Neuronal stem cell (in vitro differentiated cells): ENCODE measurements at regions not wholly inside any gene's neighbourhood (a gene's known extent, or its start where the extent isn't known, plus 50 kb on each side); places are given as distances from the start of the nearest gene placed in this dataset.
"Not testable (repeated sequence)": the region's sequence is repeated elsewhere in the genome, so short reads cannot be mapped to it uniquely, and the experiment has no call there.

Source experiments
- DNase-seq: peaks from one replicate; pipeline ENCODE4 v3.0.0-alpha.2; 2013; ENCODE audit warnings: low spot score
- H2AFZ ChIP-seq: one replicate; pipeline ENCODE4 v1.6.1; 2013; ENCODE audit warnings: mild to moderate bottlenecking, low read length, inconsistent platforms
- H2AK5ac ChIP-seq: 2 replicates; pipeline ENCODE4 v1.6.1; 2013; ENCODE audit warnings: low read depth, mild to moderate bottlenecking, inconsistent platforms, low read length, moderate library complexity, mixed read lengths
- H2BK120ac ChIP-seq: 2 replicates; pipeline ENCODE4 v1.6.1; 2013; ENCODE audit warnings: low read depth, mild to moderate bottlenecking, inconsistent platforms, low read length, moderate library complexity, mixed read lengths
- H2BK12ac ChIP-seq: one replicate; pipeline ENCODE4 v1.6.1; 2013; ENCODE audit warnings: low read length, inconsistent platforms
- H2BK15ac ChIP-seq: 2 replicates; pipeline ENCODE4 v1.6.1; 2013; ENCODE audit warnings: mild to moderate bottlenecking, low read length, inconsistent platforms, mixed read lengths
- H2BK5ac ChIP-seq: one replicate; pipeline ENCODE4 v1.6.1; 2013; ENCODE audit warnings: inconsistent platforms, mild to moderate bottlenecking, low read length, moderate library complexity
- H3K14ac ChIP-seq: one replicate; pipeline ENCODE4 v1.6.1; 2013; ENCODE audit warnings: low read length, inconsistent platforms
- H3K18ac ChIP-seq: 2 replicates; pipeline ENCODE4 v1.6.1; 2013; ENCODE audit warnings: low read length, inconsistent platforms
- H3K23ac ChIP-seq: 2 replicates; pipeline ENCODE4 v1.6.1; 2013; ENCODE audit warnings: low read depth, mild to moderate bottlenecking, mixed read lengths, low read length, inconsistent platforms; ENCODE audit not compliant: poor library complexity
- H3K27ac ChIP-seq: replicated peaks from 3 replicates; pipeline ENCODE4 v1.5.1; 2013; ENCODE audit warnings: low read length, inconsistent platforms
- H3K27me3 ChIP-seq, 3 experiments: 2 replicates each; pipeline ENCODE4 v1.6.1; 2013; ENCODE audit warnings: low read length in 3 of 3, mild to moderate bottlenecking in 2 of 3, inconsistent platforms in 1 of 3, low read depth in 1 of 3, mixed read lengths in 1 of 3, moderate library complexity in 1 of 3; ENCODE audit not compliant: control insufficient read depth in 3 of 3, insufficient read depth in 3 of 3
- H3K36me3 ChIP-seq, 2 donors: replicated peaks in 1 of 2; 2 replicates each; pipeline ENCODE4 v1.6.1; 2013; ENCODE audit warnings: low read length in 2 of 2; ENCODE audit not compliant: control insufficient read depth in 2 of 2, insufficient read depth in 2 of 2
- H3K4ac ChIP-seq: 2 replicates; pipeline ENCODE4 v1.6.1; 2013; ENCODE audit warnings: inconsistent platforms, mild to moderate bottlenecking, low read length, moderate library complexity
- H3K4me1 ChIP-seq, 2 donors: 1 replicate in 1 of 2; 2 replicates in 1 of 2; pipeline ENCODE4 v1.6.1; 2013; ENCODE audit warnings: low read length in 2 of 2, low read depth in 1 of 2; ENCODE audit not compliant: control insufficient read depth in 2 of 2, insufficient read depth in 1 of 2
- H3K4me2 ChIP-seq: one replicate; pipeline ENCODE4 v1.6.1; 2013; ENCODE audit warnings: mild to moderate bottlenecking, low read length, inconsistent platforms; ENCODE audit not compliant: insufficient read depth, poor library complexity, severe bottlenecking
- H3K4me3 ChIP-seq, 2 donors: 2 replicates each; pipeline ENCODE4 v1.5.1; 2013; ENCODE audit warnings: low read length in 2 of 2, mild to moderate bottlenecking in 2 of 2, inconsistent platforms in 1 of 2, moderate library complexity in 1 of 2
- H3K79me1 ChIP-seq: one replicate; pipeline ENCODE4 v1.6.1; 2013; ENCODE audit warnings: low read depth, mild to moderate bottlenecking, inconsistent platforms, low read length, moderate library complexity
- H3K9ac ChIP-seq: one replicate; pipeline ENCODE4 v1.6.1; 2013; ENCODE audit warnings: mild to moderate bottlenecking, low read depth, low read length, inconsistent platforms; ENCODE audit not compliant: poor library complexity
- H3K9me3 ChIP-seq, 2 donors: replicated peaks in 1 of 2; 2 replicates each; pipeline versions ENCODE3 to v1.6.1; 2013; ENCODE audit warnings: low read length in 2 of 2, mild to moderate bottlenecking in 2 of 2, inconsistent platforms in 1 of 2, low read depth in 1 of 2, mixed read lengths in 1 of 2, moderate library complexity in 1 of 2; ENCODE audit not compliant: control insufficient read depth in 2 of 2, insufficient read depth in 1 of 2
- H4K8ac ChIP-seq: one replicate; pipeline ENCODE4 v1.6.1; 2013; ENCODE audit warnings: low read depth, mild to moderate bottlenecking, inconsistent platforms, low read length, moderate library complexity
- H4K91ac ChIP-seq: one replicate; pipeline ENCODE4 v1.6.1; 2013; ENCODE audit warnings: low read length, low read depth, mild to moderate bottlenecking, inconsistent platforms; ENCODE audit not compliant: poor library complexity
- WGBS, 2 donors: extraction: QIAGEN DNeasy Blood & Tissue Kit; methylation state at CpG; one replicate each; pipeline ENCODE4 v1.1.7; 2013; ENCODE audit warnings: missing lambda C conversion rate in 2 of 2, mixed read lengths in 1 of 2; ENCODE audit not compliant: insufficient read length in 2 of 2, insufficient replicate concordance in 1 of 2; ENCODE audit errors: extremely low coverage in 2 of 2; 5-methylcytosine and 5-hydroxymethylcytosine counted together

GRCh38 chr3:35144011-35144410, 495.3 kb upstream of the ARPP21 start:
- Histone ChIP-seq H2AK5ac (no peak overlapping the region), H3K36me3 (no peaks in the 10 kb centered on the region), H2BK5ac (no peak overlapping the region), H2BK12ac (no peak overlapping the region), H4K8ac (no peak overlapping the region), H3K18ac (no peak overlapping the region), H3K9me3 (no peaks in the 10 kb centered on the region), H3K4me3 (no peak overlapping the region), H4K91ac (no peak overlapping the region), H2BK15ac (no peak overlapping the region), H3K14ac (no peak overlapping the region), H2AFZ (no peak overlapping the region), H3K27me3 (no peaks in the 10 kb centered on the region), H3K9ac (no peak overlapping the region), H3K27ac (no peak overlapping the region), H3K4me1 (no peaks in the 10 kb centered on the region), H3K79me1 (no peaks in the 10 kb centered on the region), H3K23ac (no peak overlapping the region), H2BK120ac (no peak overlapping the region), H3K4ac (no peak overlapping the region), H3K4me2 (no peak overlapping the region)
- no peak for DNase-seq

- H2BK5ac ChIP-seq, DNase-seq, H3K4me2 ChIP-seq, H3K27me3 ChIP-seq, H3K79me1 ChIP-seq, H3K14ac ChIP-seq, H3K36me3 ChIP-seq, H2BK15ac ChIP-seq, H2BK120ac ChIP-seq, H3K27ac ChIP-seq, H2BK12ac ChIP-seq, H3K4me1 ChIP-seq, H4K8ac ChIP-seq, H3K9me3 ChIP-seq, H3K18ac ChIP-seq, H2AFZ ChIP-seq, H3K9ac ChIP-seq, H2AK5ac ChIP-seq, H3K4ac ChIP-seq, H4K91ac ChIP-seq, H3K23ac ChIP-seq, H3K4me3 ChIP-seq: not testable (repeated sequence)
- no CpG with 5 or more reads among the region's 10 CpGs for WGBS, 2 donors
Measured at GRCh38 chr3:35146256-35147035, 492.9 kb upstream of the ARPP21 start.

GRCh38 chr3:35183927-35184675, 455.2 kb upstream of the ARPP21 start:
- Histone ChIP-seq H2BK15ac (no peak overlapping the region), H3K23ac (no peak overlapping the region), H3K9ac (no peak overlapping the region), H2AFZ (no peak overlapping the region), H3K4me3 (no peak overlapping the region), H2BK12ac (no peak overlapping the region), H3K36me3 (no peaks in the 10 kb centered on the region), H2BK5ac (no peak overlapping the region), H3K18ac (no peak overlapping the region), H3K4me2 (no peak overlapping the region), H3K14ac (no peak overlapping the region), H4K8ac (no peak overlapping the region), H3K27ac (no peak overlapping the region), H3K9me3 (peaks cover 0 to 7% of the 10 kb centered on the region in 2 donors), H2BK120ac (no peak overlapping the region), H3K79me1 (no peaks in the 10 kb centered on the region), H2AK5ac (no peak overlapping the region), H3K4me1 (no peaks in the 10 kb centered on the region), H3K4ac (no peak overlapping the region), H3K27me3 (no peaks in the 10 kb centered on the region), H4K91ac (no peak overlapping the region)
- no peak for DNase-seq
- WGBS, 2 donors, result no CpG with 5 or more reads among the region's 2 CpGs

GRCh38 chr3:35184775-35185174, 454.6 kb upstream of the ARPP21 start:
- Histone ChIP-seq H3K4me1 (no peaks in the 10 kb centered on the region), H3K4ac (no peak overlapping the region), H3K9ac (no peak overlapping the region), H3K36me3 (no peaks in the 10 kb centered on the region), H2AFZ (no peak overlapping the region), H3K27ac (no peak overlapping the region), H3K9me3 (peaks cover 0 to 7% of the 10 kb centered on the region in 2 donors), H3K23ac (no peak overlapping the region), H4K8ac (no peak overlapping the region), H3K14ac (no peak overlapping the region), H2BK120ac (no peak overlapping the region), H2BK15ac (no peak overlapping the region), H3K79me1 (no peaks in the 10 kb centered on the region), H2BK5ac (no peak overlapping the region), H3K27me3 (no peaks in the 10 kb centered on the region), H3K4me2 (no peak overlapping the region), H3K18ac (no peak overlapping the region), H2BK12ac (no peak overlapping the region), H4K91ac (no peak overlapping the region), H3K4me3 (no peak overlapping the region), H2AK5ac (no peak overlapping the region)
- WGBS, 2 donors, result no CpG with 5 or more reads among the region's 2 CpGs
- DNase-seq, result no peak
